HCT116 (cell line): ENCODE measurements at regions not wholly inside any gene's neighbourhood (a gene's known extent, or its start where the extent isn't known, plus 50 kb on each side); places are given as distances from the start of the nearest gene placed in this dataset.

Source experiments
- ATAC-seq: fragments of 200-7000 bp; cut with Tn5 transposase; 2 replicates; pipeline ENCODE4 v1.9.1; 2020; ENCODE audit warnings: mild to moderate bottlenecking, moderate library complexity
- BruUV-seq: library from RNA; stranded (reverse); fragments of 400-500 nt; replicated peaks from 2 replicates; lab custom pipeline; 2021; lab: Mats Ljungman, UMichigan
- CTCF ChIA-PET: fragments of 300-600 bp; sonication (Branson Sonifier 250); formaldehyde crosslinking; loops from one replicate; lab custom pipeline; 2021; ENCODE audit warnings: antibody characterized with exemption; lab: Charles Lee
- POLR2A ChIA-PET: fragments of 300-600, 350-600 bp; sonication (Branson Sonifier 250); formaldehyde crosslinking; loops from one replicate; lab custom pipeline; 2021; ENCODE audit warnings: antibody characterized with exemption; lab: Charles Lee
- RAD21 ChIA-PET, 2 experiments: fragments of 300-600 bp; sonication (Branson Sonifier 250); formaldehyde crosslinking; loops; one replicate each; lab custom pipeline; 2023; ENCODE audit warnings: low total read pairs in 2 of 2; ENCODE audit not compliant: uncharacterized antibody in 2 of 2, unreplicated experiment in 2 of 2, low non-redundant PET in 1 of 2; lab: Charles Lee
- DNase-seq: peaks from one replicate; pipeline ENCODE4 v3.0.0-alpha.2; 2010; ENCODE audit warnings: low read depth, low spot score
- H2AFZ ChIP-seq: fragments of 200-600 bp; shearing (Covaris generic), sonication (generic); 2 replicates; pipeline ENCODE4 v1.6.1; 2017; ENCODE audit warnings: low read depth, mixed run types, mixed read lengths, antibody characterized with exemption, low read length; ENCODE audit not compliant: poor library complexity, severe bottlenecking
- H3K27ac ChIP-seq: 2 replicates; pipeline ENCODE4 v1.5.1; 2012; ENCODE audit warnings: low read depth, low read length
- H3K27me3 ChIP-seq: fragments of 200-600 bp; sonication (generic); 2 replicates; pipeline ENCODE4 v1.6.1; 2016; ENCODE audit warnings: mixed run types, low read length, mixed read lengths; ENCODE audit not compliant: insufficient read depth
- H3K36me3 ChIP-seq, 2 experiments: fragments of 200-500 bp in 1 of 2; fragments of 200-600 bp in 1 of 2; sonication (Bioruptor generic) in 1 of 2; sonication (generic) in 1 of 2; 2 replicates each; pipeline versions ENCODE4 v1.5.1 to v1.6.1; 2014 to 2016; ENCODE audit warnings: low read length in 2 of 2, inconsistent platforms in 1 of 2, mixed read lengths in 1 of 2, mixed run types in 1 of 2; ENCODE audit not compliant: insufficient read depth in 2 of 2, control insufficient read depth in 1 of 2
- H3K4me1 ChIP-seq, 2 experiments: fragments of 200-600 bp in 1 of 2; sonication (generic) in 1 of 2; 2 replicates each; pipeline versions ENCODE4 v1.5.1 to v1.6.1; 2012 to 2017; ENCODE audit warnings: low read length in 2 of 2, inconsistent platforms in 1 of 2, mild to moderate bottlenecking in 1 of 2, mixed read lengths in 1 of 2, mixed run types in 1 of 2, moderate library complexity in 1 of 2; ENCODE audit not compliant: insufficient read depth in 2 of 2, control insufficient read depth in 1 of 2
- H3K4me2 ChIP-seq: fragments of 200-600 bp; sonication (generic); 2 replicates; pipeline ENCODE4 v1.6.1; 2017; ENCODE audit warnings: mixed run types, low read length, mixed read lengths
- H3K4me3 ChIP-seq, 2 experiments: fragments of 200-600 bp in 1 of 2; sonication (generic) in 1 of 2; replicated peaks in 1 of 2; 2 replicates each; pipeline ENCODE4 v1.5.1; 2011 to 2016; ENCODE audit warnings: low read length in 2 of 2, control low read depth in 1 of 2, low read depth in 1 of 2, mild to moderate bottlenecking in 1 of 2, mixed read lengths in 1 of 2, mixed run types in 1 of 2
- H3K79me2 ChIP-seq: fragments of 200-600 bp; sonication (generic); 2 replicates; pipeline ENCODE4 v1.6.1; 2017; ENCODE audit warnings: mild to moderate bottlenecking, mixed run types, low read length, moderate library complexity, mixed read lengths; ENCODE audit not compliant: insufficient read depth
- H3K9ac ChIP-seq: fragments of 200-600 bp; sonication (generic); 2 replicates; pipeline ENCODE4 v1.6.1; 2016; ENCODE audit warnings: low read length, mixed read lengths
- H3K9me2 ChIP-seq: fragments of 200-600 bp; sonication (generic), shearing (Covaris generic); 2 replicates; pipeline ENCODE4 v1.6.1; 2017; ENCODE audit warnings: mixed run types, mild to moderate bottlenecking, moderate library complexity; ENCODE audit not compliant: insufficient read depth
- H3K9me3 ChIP-seq, 2 experiments: fragments of 200-500 bp in 1 of 2; fragments of 200-600 bp in 1 of 2; sonication (Bioruptor generic) in 1 of 2; sonication (generic) in 1 of 2; 2 replicates each; pipeline ENCODE4 v1.6.1; 2014 to 2017; ENCODE audit warnings: low read length in 2 of 2, mixed read lengths in 2 of 2, inconsistent platforms in 1 of 2, low read depth in 1 of 2, mild to moderate bottlenecking in 1 of 2, mixed run types in 1 of 2, moderate library complexity in 1 of 2; ENCODE audit not compliant: control insufficient read depth in 1 of 2, insufficient read depth in 1 of 2
- H4K20me1 ChIP-seq: fragments of 200-600 bp; sonication (generic), shearing (Covaris generic); 2 replicates; pipeline ENCODE4 v1.6.1; 2017; ENCODE audit warnings: mixed run types, mild to moderate bottlenecking, moderate library complexity; ENCODE audit not compliant: insufficient read depth
- ATF3 ChIP-seq: IDR thresholded peaks from 2 replicates; pipeline ENCODE4 v1.6.1; 2012
- CBX3 ChIP-seq: IDR thresholded peaks from 2 replicates; pipeline ENCODE4 v1.6.1; 2012; ENCODE audit warnings: low read depth
- CEBPB ChIP-seq: IDR thresholded peaks from 2 replicates; pipeline ENCODE4 v1.6.1; 2012; ENCODE audit warnings: low read depth
- EGR1 ChIP-seq: IDR thresholded peaks from 2 replicates; pipeline ENCODE4 v1.6.1; 2012; ENCODE audit warnings: low read depth
- ELF1 ChIP-seq: IDR thresholded peaks from 2 replicates; pipeline ENCODE4 v1.6.1; 2012; ENCODE audit warnings: low read depth, borderline replicate concordance
- EZH2phosphoT487 ChIP-seq: fragments of 200-600 bp; IDR thresholded peaks from 2 replicates; pipeline ENCODE4 v1.6.1; 2018; ENCODE audit warnings: antibody characterized with exemption, borderline replicate concordance
- MAX ChIP-seq: IDR thresholded peaks from 2 replicates; pipeline ENCODE4 v1.6.1; 2012
- POLR2A ChIP-seq: IDR thresholded peaks from 2 replicates; pipeline ENCODE4 v1.7.0; 2011; ENCODE audit warnings: borderline replicate concordance; ENCODE audit not compliant: insufficient read depth, insufficient read length; ENCODE audit errors: extremely low read depth
- RAD21 ChIP-seq: IDR thresholded peaks from 2 replicates; pipeline ENCODE4 v1.6.1; 2012; ENCODE audit warnings: low read depth, mild to moderate bottlenecking
- REST ChIP-seq: IDR thresholded peaks from 2 replicates; pipeline ENCODE4 v1.6.1; 2012; ENCODE audit warnings: low read depth
- SIN3A ChIP-seq: IDR thresholded peaks from 2 replicates; pipeline ENCODE4 v1.6.1; 2012; ENCODE audit warnings: low read depth
- SP1 ChIP-seq: IDR thresholded peaks from 2 replicates; pipeline ENCODE4 v1.6.1; 2012; ENCODE audit warnings: low read depth
- SRF ChIP-seq: IDR thresholded peaks from 2 replicates; pipeline ENCODE4 v1.6.1; 2012; ENCODE audit warnings: low read depth
- TCF7L2 ChIP-seq: IDR thresholded peaks from 2 replicates; pipeline ENCODE4 v1.7.0; 2011; ENCODE audit warnings: borderline replicate concordance, inconsistent platforms; ENCODE audit not compliant: insufficient read depth, insufficient read length; ENCODE audit errors: extremely low read depth
- YY1 ChIP-seq: IDR thresholded peaks from 2 replicates; pipeline ENCODE4 v1.6.1; 2011; ENCODE audit warnings: low read length, low read depth, moderate library complexity, mild to moderate bottlenecking; ENCODE audit not compliant: insufficient replicate concordance; ENCODE audit errors: extremely low read depth
- ZBTB33 ChIP-seq: IDR thresholded peaks from 2 replicates; pipeline ENCODE4 v1.6.1; 2011; ENCODE audit warnings: mild to moderate bottlenecking, low read length, moderate library complexity; ENCODE audit not compliant: insufficient replicate concordance; ENCODE audit errors: extremely low read depth
- ZNF274 ChIP-seq: fragments of 200-500 bp; sonication (Bioruptor generic); IDR thresholded peaks from 2 replicates; pipeline ENCODE4 v1.6.1; 2014; ENCODE audit warnings: mild to moderate bottlenecking, low read depth, low read length, inconsistent platforms
- intact Hi-C: fragments of 100-400 bp; cut with micrococcal nuclease; formaldehyde crosslinking; loops from 2 replicates; pipeline ENCODE4 v1.10.0; 2022

- Histone ChIP-seq H3K4me3 (no peak overlapping the region), H3K27me3 (no peaks in the 10 kb centered on the region)
- TF ChIP-seq ZNF274 (no peak), YY1 (no peak), CEBPB (no peak), TCF7L2 (no peak), SRF (no peak), CBX3 (no peak), SP1 (no peak), EGR1 (no peak), ZBTB33 (no peak), SIN3A (no peak), EZH2phosphoT487 (no peak), RAD21 (no peak), MAX (no peak), POLR2A (no peak), REST (no peak), ATF3 (no peak), ELF1 (no peak)
- TF ChIP-seq, all 23 proteins: peak for 0
- POLR2A ChIA-PET = no interaction called here
- H3K4me2 ChIP-seq = no peak overlapping the region
- no peak for ATAC-seq
- intact Hi-C loops = no loop called here
- no peaks in the 10 kb centered on the region for H3K36me3 ChIP-seq
- peaks cover 0 to 3% of the 10 kb centered on the region in 2 experiments; a peak in 2 of 4 replicates for H3K9me3 ChIP-seq
- no peak for DNase-seq
- H3K79me2 ChIP-seq = no peaks in the 10 kb centered on the region
- H4K20me1 ChIP-seq = no peaks in the 10 kb centered on the region
- H3K9ac ChIP-seq = no peak overlapping the region
- RAD21 ChIA-PET = no interaction called here
- H3K4me1 ChIP-seq = no peaks in the 10 kb centered on the region
- no peaks in the 10 kb centered on the region for H3K9me2 ChIP-seq
- no TSS peak for BruUV-seq
- CTCF ChIA-PET = no interaction called here
- no peak overlapping the region for H2AFZ ChIP-seq
- no peak overlapping the region for H3K27ac ChIP-seq
These were observed 236.2 kb upstream of the NRIP1 start for GRCh38 chr21:15301014-15301413.
